Osteoblast (primary cell): ENCODE measurements at regions not wholly inside any gene's neighbourhood (a gene's known extent, or its start where the extent isn't known, plus 50 kb on each side); places are given as distances from the start of the nearest gene placed in this dataset.

ENCODE experiments used
- DNase-seq: peaks from one replicate; pipeline ENCODE4 v3.0.0; 2011; ENCODE audit warnings: low spot score, mixed read lengths; ENCODE audit not compliant: insufficient read length; ENCODE audit errors: missing footprints
- H2AFZ ChIP-seq: 2 replicates; pipeline ENCODE4 v1.6.0; 2011; ENCODE audit warnings: mild to moderate bottlenecking, low read length
- H3K27ac ChIP-seq: 2 replicates; pipeline ENCODE4 v1.5.1; 2011; ENCODE audit warnings: mild to moderate bottlenecking, low read depth, low read length, moderate library complexity
- H3K27me3 ChIP-seq: 2 replicates; pipeline ENCODE4 v1.6.0; 2012; ENCODE audit warnings: mild to moderate bottlenecking, control low read depth, inconsistent platforms, low read length, moderate library complexity; ENCODE audit not compliant: insufficient read depth
- H3K36me3 ChIP-seq: 2 replicates; pipeline ENCODE4 v1.5.1; 2011; ENCODE audit warnings: mild to moderate bottlenecking, low read length, control low read depth, moderate library complexity; ENCODE audit not compliant: insufficient read depth
- H3K4me1 ChIP-seq: 2 replicates; pipeline ENCODE4 v1.5.1; 2011; ENCODE audit warnings: mild to moderate bottlenecking, low read length, control low read depth, moderate library complexity; ENCODE audit not compliant: insufficient read depth
- H3K4me2 ChIP-seq: 2 replicates; pipeline ENCODE4 v1.6.0; 2011; ENCODE audit warnings: mild to moderate bottlenecking, low read length; ENCODE audit not compliant: insufficient read depth
- H3K4me3 ChIP-seq: fragments of 200-600 bp; sonication (generic); 3 replicates; pipeline ENCODE4 v1.5.1; 2012; ENCODE audit warnings: mild to moderate bottlenecking, low read length, inconsistent platforms; ENCODE audit not compliant: insufficient read depth
- H3K79me2 ChIP-seq: 2 replicates; pipeline ENCODE4 v1.6.0; 2012; ENCODE audit warnings: mild to moderate bottlenecking, low read length, control low read depth, inconsistent platforms; ENCODE audit not compliant: insufficient read depth
- H3K9me3 ChIP-seq: 2 replicates; pipeline ENCODE4 v1.5.1; 2011; ENCODE audit warnings: low read depth, low read length, control low read depth
- H4K20me1 ChIP-seq: 2 replicates; pipeline ENCODE4 v1.6.0; 2012; ENCODE audit warnings: mild to moderate bottlenecking, low read length, control low read depth; ENCODE audit not compliant: insufficient read depth
- TF ChIP-seq, protein P1 (sequence below): IDR thresholded peaks from 2 replicates; pipeline ENCODE4 v1.5.1; 2011; ENCODE audit warnings: mild to moderate bottlenecking, low read depth, low read length, moderate library complexity; ENCODE audit errors: extremely low read depth

GRCh38 chr1:30450148-30450817 is 273.1 kb downstream of the MATN1 start:
- H3K79me2 ChIP-seq: no peaks in the 10 kb centered on the region
- H3K4me2 ChIP-seq: no peak overlapping the region
- H3K36me3 ChIP-seq: no peaks in the 10 kb centered on the region
- H3K27me3 ChIP-seq: no peaks in the 10 kb centered on the region
- no peak for DNase-seq
- no peaks in the 10 kb centered on the region for H3K9me3 ChIP-seq
- no peaks in the 10 kb centered on the region for H4K20me1 ChIP-seq
- no peaks in the 10 kb centered on the region for H3K4me1 ChIP-seq
- H2AFZ ChIP-seq: no peak overlapping the region
- H3K27ac ChIP-seq: no peak overlapping the region
- no peak overlapping the region for H3K4me3 ChIP-seq
- TF ChIP-seq, protein P1, sequence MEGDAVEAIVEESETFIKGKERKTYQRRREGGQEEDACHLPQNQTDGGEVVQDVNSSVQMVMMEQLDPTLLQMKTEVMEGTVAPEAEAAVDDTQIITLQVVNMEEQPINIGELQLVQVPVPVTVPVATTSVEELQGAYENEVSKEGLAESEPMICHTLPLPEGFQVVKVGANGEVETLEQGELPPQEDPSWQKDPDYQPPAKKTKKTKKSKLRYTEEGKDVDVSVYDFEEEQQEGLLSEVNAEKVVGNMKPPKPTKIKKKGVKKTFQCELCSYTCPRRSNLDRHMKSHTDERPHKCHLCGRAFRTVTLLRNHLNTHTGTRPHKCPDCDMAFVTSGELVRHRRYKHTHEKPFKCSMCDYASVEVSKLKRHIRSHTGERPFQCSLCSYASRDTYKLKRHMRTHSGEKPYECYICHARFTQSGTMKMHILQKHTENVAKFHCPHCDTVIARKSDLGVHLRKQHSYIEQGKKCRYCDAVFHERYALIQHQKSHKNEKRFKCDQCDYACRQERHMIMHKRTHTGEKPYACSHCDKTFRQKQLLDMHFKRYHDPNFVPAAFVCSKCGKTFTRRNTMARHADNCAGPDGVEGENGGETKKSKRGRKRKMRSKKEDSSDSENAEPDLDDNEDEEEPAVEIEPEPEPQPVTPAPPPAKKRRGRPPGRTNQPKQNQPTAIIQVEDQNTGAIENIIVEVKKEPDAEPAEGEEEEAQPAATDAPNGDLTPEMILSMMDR: no peak

- no peaks in the 10 kb centered on the region for H3K79me2 ChIP-seq
- H2AFZ ChIP-seq: no peak overlapping the region
- H3K27me3 ChIP-seq: no peaks in the 10 kb centered on the region
- TF ChIP-seq, protein P1: no peak
- no peak for DNase-seq
- no peaks in the 10 kb centered on the region for H4K20me1 ChIP-seq
- no peak overlapping the region for H3K27ac ChIP-seq
- no peak overlapping the region for H3K4me2 ChIP-seq
- H3K4me3 ChIP-seq: no peak overlapping the region
- H3K36me3 ChIP-seq: no peaks in the 10 kb centered on the region
- H3K9me3 ChIP-seq: no peaks in the 10 kb centered on the region
- H3K4me1 ChIP-seq: no peaks in the 10 kb centered on the region
These were observed 273.8 kb downstream of the MATN1 start for GRCh38 chr1:30449428-30450147.

DNA sequence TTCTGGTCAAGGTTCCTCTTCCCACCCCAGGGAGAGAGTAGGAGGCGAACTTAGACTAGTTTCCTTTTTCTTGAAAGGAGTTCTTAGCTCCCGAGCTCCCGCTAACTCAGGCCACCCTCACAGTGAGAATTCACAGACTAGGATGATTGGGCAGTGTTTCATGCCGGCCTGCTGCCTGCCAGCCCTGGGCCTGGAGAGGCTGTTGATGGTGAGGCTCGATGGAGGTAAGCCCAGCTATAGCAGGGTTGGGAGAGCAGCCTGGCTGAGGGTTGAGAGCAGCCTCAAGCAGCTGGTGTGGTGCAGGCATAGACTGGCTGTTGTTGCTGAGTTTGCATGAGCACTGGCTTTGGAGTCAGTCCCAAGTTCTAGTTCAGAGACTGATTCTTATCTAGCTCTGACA is 274.4 kb downstream of the MATN1 start:
- H3K4me3 ChIP-seq: no peak overlapping the region

GRCh38 chr1:30447701-30448100 is 275.7 kb downstream of the MATN1 start:
- Histone ChIP-seq H3K4me3 (no peak overlapping the region), H2AFZ (no peak overlapping the region)

More for the DNA sequence above, 274.4 kb downstream of the MATN1 start:
- Histone ChIP-seq H2AFZ (no peak overlapping the region), H3K4me2 (no peak overlapping the region), H4K20me1 (no peaks in the 10 kb centered on the region), H3K4me1 (no peaks in the 10 kb centered on the region), H3K36me3 (no peaks in the 10 kb centered on the region), H3K79me2 (no peaks in the 10 kb centered on the region), H3K27ac (no peak overlapping the region), H3K9me3 (no peaks in the 10 kb centered on the region), H3K27me3 (no peaks in the 10 kb centered on the region)
- TF ChIP-seq, protein P1: no peak
- no peak for DNase-seq

More at GRCh38 chr1:30447701-30448100, 275.7 kb downstream of the MATN1 start:
- H3K9me3 ChIP-seq: no peaks in the 10 kb centered on the region
- H4K20me1 ChIP-seq: no peaks in the 10 kb centered on the region
- H3K4me2 ChIP-seq: no peak overlapping the region
- no peaks in the 10 kb centered on the region for H3K4me1 ChIP-seq
- H3K27me3 ChIP-seq: no peaks in the 10 kb centered on the region
- no peak overlapping the region for H3K27ac ChIP-seq
- H3K36me3 ChIP-seq: no peaks in the 10 kb centered on the region
- no peaks in the 10 kb centered on the region for H3K79me2 ChIP-seq
- TF ChIP-seq, protein P1: no peak
- no peak for DNase-seq
